ENCODE measurements at regions not wholly inside any gene's neighbourhood (a gene's known extent, or its start where the extent isn't known, plus 50 kb on each side); places are given as distances from the start of the nearest gene placed in this dataset.

- no peak for TF ChIP-seq CTCF (conservative IDR thresholded peaks at IDR 0.05; ENCODE audit: low read length)
- TF ChIP-seq EZH2phosphoT487 (IDR thresholded peaks at IDR 0.05; ENCODE audit: borderline replicate concordance, low read depth, low read length) = no peak
These were observed 115.2 kb upstream of the VSTM2B start for GRCh38 chr19:29410601-29411000.
